GM13977 (cell line): ENCODE measurements at regions not wholly inside any gene's neighbourhood (a gene's known extent, or its start where the extent isn't known, plus 50 kb on each side); places are given as distances from the start of the nearest gene placed in this dataset.

Experiments used
- DNase-seq: peaks from one replicate; pipeline ENCODE4 v3.0.0; 2012; ENCODE audit warnings: low spot score
- CTCF ChIP-seq: IDR thresholded peaks from 2 replicates; pipeline ENCODE4 v1.5.1; 2012; ENCODE audit warnings: mild to moderate bottlenecking, control low read depth; ENCODE audit not compliant: insufficient read depth; ENCODE audit errors: extremely low read depth, missing control alignments
- in situ Hi-C: fragments of 300-500 bp; cut with MboI; formaldehyde crosslinking; loops from one replicate; pipeline ENCODE4 v1.12.0; 2022; ENCODE audit warnings: low sequenced_read_pairs, low pct_unique_long_range_greater_than_20kb, mixed read lengths, inconsistent platforms; ENCODE audit not compliant: unreplicated experiment

- no peak for DNase-seq
- in situ Hi-C loops: no loop called here
- no peak for TF ChIP-seq CTCF
These were observed 78.3 kb upstream of the IRX1 start for GRCh38 chr5:3517348-3517747.

- in situ Hi-C loops: no loop called here
- DNase-seq: no peak
- no peak for TF ChIP-seq CTCF
These were observed 83.1 kb upstream of the IRX1 start for GRCh38 chr5:3512361-3513095.

GRCh38 chr5:3511934-3512333 is 83.7 kb upstream of the IRX1 start:
- TF ChIP-seq CTCF: no peak
- no peak for DNase-seq
- in situ Hi-C loops: no loop called here

GRCh38 chr5:3511519-3511918 is 84.1 kb upstream of the IRX1 start:
- TF ChIP-seq CTCF: no peak
- DNase-seq: no peak
- in situ Hi-C loops: no loop called here

GRCh38 chr5:3510642-3511417 is 84.8 kb upstream of the IRX1 start:
- in situ Hi-C loops: no loop called here
- no peak for DNase-seq
- no peak for TF ChIP-seq CTCF

GRCh38 chr5:3509290-3509689 is 86.3 kb upstream of the IRX1 start:
- in situ Hi-C loops: no loop called here
- no peak for TF ChIP-seq CTCF
- DNase-seq: no peak
